GM12878 (cell line): ENCODE measurements at regions not wholly inside any gene's neighbourhood (a gene's known extent, or its start where the extent isn't known, plus 50 kb on each side); places are given as distances from the start of the nearest gene placed in this dataset.

Experiments used
- ATAC-seq: fragments of 200-7000 bp; cut with Tn5 transposase; 3 replicates; pipeline ENCODE4 v1.9.1; 2020; ENCODE audit warnings: mild to moderate bottlenecking, moderate library complexity
- BruUV-seq: library from RNA; stranded (reverse); fragments of 400-500 nt; replicated peaks from 2 replicates; lab custom pipeline; 2021; lab: Mats Ljungman, UMichigan
- CTCF ChIA-PET: fragments of 300-600 bp; sonication (Branson Sonifier 250); formaldehyde crosslinking; extraction: SDS; loops from one replicate; lab custom pipeline; 2021; ENCODE audit warnings: inconsistent platforms; lab: Yijun Ruan, JAX
- POLR2A ChIA-PET: fragments of 350-600 bp; formaldehyde crosslinking; extraction: SDS; loops from one replicate; lab custom pipeline; 2021; ENCODE audit warnings: inconsistent platforms; lab: Charles Lee
- RAD21 ChIA-PET: fragments of 300-600 bp; sonication (Branson Sonifier 250); formaldehyde crosslinking; loops from one replicate; lab custom pipeline; 2023; ENCODE audit warnings: antibody characterized with exemption; ENCODE audit not compliant: unreplicated experiment; lab: Charles Lee
- SMC1A ChIA-PET: fragments of 300-600 bp; sonication (Branson Sonifier 250); formaldehyde crosslinking; loops from one replicate; lab custom pipeline; 2023; ENCODE audit not compliant: unreplicated experiment, uncharacterized antibody; lab: Charles Lee
- DNase-seq: peaks from one replicate; pipeline ENCODE4 v3.0.0-alpha.2; 2011; ENCODE audit warnings: low read depth, low spot score
- FAIRE-seq: peaks from 3 replicates; lab custom pipeline; 2011; peaks lifted over from hg19 to GRCh38; lab: Jason Lieb, UNC
- H2AFZ ChIP-seq: 2 replicates; pipeline ENCODE4 v1.6.0; 2011; ENCODE audit warnings: low read depth, low read length, control low read depth; ENCODE audit not compliant: control insufficient read depth
- H3K27ac ChIP-seq: 2 replicates; pipeline ENCODE4 v1.5.1; 2011; ENCODE audit warnings: control low read depth; ENCODE audit not compliant: control insufficient read depth, insufficient read depth
- H3K27me3 ChIP-seq, 2 experiments: replicated peaks in 1 of 2; 2 replicates each; pipeline versions ENCODE4 v1.6.0 to v1.6.1; 2011; ENCODE audit warnings: low read length in 1 of 2; ENCODE audit not compliant: control insufficient read depth in 2 of 2, insufficient read depth in 2 of 2
- H3K36me3 ChIP-seq, 2 experiments: 2 replicates each; pipeline ENCODE4 v1.5.1; 2011; ENCODE audit warnings: low read length in 1 of 2; ENCODE audit not compliant: control insufficient read depth in 2 of 2, insufficient read depth in 2 of 2
- H3K4me1 ChIP-seq: 2 replicates; pipeline ENCODE4 v1.6.1; 2011; ENCODE audit warnings: mild to moderate bottlenecking, low read length, moderate library complexity, mixed read lengths; ENCODE audit not compliant: control insufficient read depth, insufficient read depth
- H3K4me2 ChIP-seq: 2 replicates; pipeline ENCODE4 v1.6.0; 2011; ENCODE audit warnings: control low read depth; ENCODE audit not compliant: control insufficient read depth, insufficient read depth
- H3K4me3 ChIP-seq: fragments of 200-600 bp; sonication (generic); 2 replicates; pipeline ENCODE4 v1.5.1; 2016
- H3K79me2 ChIP-seq: 2 replicates; pipeline ENCODE4 v1.6.0; 2011; ENCODE audit warnings: low read length; ENCODE audit not compliant: control insufficient read depth, insufficient read depth
- H3K9ac ChIP-seq: 2 replicates; pipeline ENCODE4 v1.8.0; 2011; ENCODE audit warnings: low read length, control low read depth, mixed read lengths; ENCODE audit not compliant: control insufficient read depth, insufficient read depth
- H3K9me3 ChIP-seq: replicated peaks from 3 replicates; pipeline ENCODE4 v1.5.1; 2011; ENCODE audit warnings: mild to moderate bottlenecking, low read length; ENCODE audit not compliant: control insufficient read depth, insufficient read depth
- H4K20me1 ChIP-seq: 2 replicates; pipeline ENCODE4 v1.6.0; 2011; ENCODE audit not compliant: control insufficient read depth, insufficient read depth
- BCL11A ChIP-seq: IDR thresholded peaks from 2 replicates; pipeline ENCODE4 v1.6.1; 2011; ENCODE audit warnings: low read depth, low read length
- CBX3 ChIP-seq: fragments of 200-600 bp; sonication (generic); IDR thresholded peaks from 2 replicates; pipeline ENCODE4 v1.6.1; 2016; ENCODE audit warnings: low read depth, borderline replicate concordance
- CBX5 ChIP-seq: sonication (generic); IDR thresholded peaks from 2 replicates; pipeline ENCODE4 v1.6.1; 2016; ENCODE audit warnings: low read depth, moderate library complexity, mild to moderate bottlenecking, inconsistent platforms
- EGR1 ChIP-seq, 2 experiments: IDR thresholded peaks; 1 replicate in 1 of 2; 2 replicates in 1 of 2; pipeline ENCODE4 v1.6.1; 2011 to 2012; ENCODE audit warnings: low read depth in 2 of 2, low read length in 2 of 2, borderline replicate concordance in 1 of 2, mild to moderate bottlenecking in 1 of 2, moderate library complexity in 1 of 2
- ESRRA ChIP-seq: IDR thresholded peaks from 2 replicates; pipeline ENCODE4 v1.6.1; 2012; ENCODE audit warnings: mild to moderate bottlenecking, low read length, improper control_type of control experiment
- KLF5 ChIP-seq: fragments of 450-650 bp; IDR thresholded peaks from 2 replicates; pipeline ENCODE4 v1.6.1; 2014; ENCODE audit warnings: mild to moderate bottlenecking; ENCODE audit not compliant: partially characterized antibody
- NFIC ChIP-seq: IDR thresholded peaks from 2 replicates; pipeline ENCODE4 v1.6.1; 2012; ENCODE audit warnings: low read depth, mild to moderate bottlenecking, inconsistent platforms, low read length, moderate library complexity
- NR2C2 ChIP-seq: IDR thresholded peaks from 2 replicates; pipeline ENCODE4 v1.6.1; 2011; ENCODE audit warnings: borderline replicate concordance, low read depth; ENCODE audit not compliant: control insufficient read depth, insufficient read length
- NR2F1 ChIP-seq: fragments of 450-650 bp; conservative IDR thresholded peaks from 2 replicates; pipeline ENCODE4 v1.6.1; 2017; ENCODE audit warnings: mild to moderate bottlenecking
- POLR2AphosphoS2 ChIP-seq: IDR thresholded peaks from 2 replicates; pipeline ENCODE4 v1.6.1; 2011; ENCODE audit warnings: low read depth, mild to moderate bottlenecking, low read length, improper control_type of control experiment, moderate library complexity
- SIN3A ChIP-seq: IDR thresholded peaks from 2 replicates; pipeline ENCODE4 v1.6.1; 2012; ENCODE audit warnings: low read depth, low read length, improper control_type of control experiment
- SIX5 ChIP-seq: IDR thresholded peaks from 2 replicates; pipeline ENCODE4 v1.6.1; 2011; ENCODE audit warnings: mild to moderate bottlenecking, low read depth, low read length, moderate library complexity; ENCODE audit not compliant: severe bottlenecking
- SMARCA5 ChIP-seq: fragments of 450-650 bp; IDR thresholded peaks from 2 replicates; pipeline ENCODE4 v1.6.1; 2017; ENCODE audit warnings: mild to moderate bottlenecking
- USF1 ChIP-seq: IDR thresholded peaks from 2 replicates; pipeline ENCODE4 v1.6.1; 2011; ENCODE audit warnings: borderline replicate concordance, low read depth, mild to moderate bottlenecking, moderate library complexity, mixed read lengths, low read length; ENCODE audit not compliant: insufficient read depth; ENCODE audit errors: extremely low read length
- ZNF217 ChIP-seq: fragments of 450-650 bp; IDR thresholded peaks from 2 replicates; pipeline ENCODE4 v1.6.1; 2017; ENCODE audit warnings: antibody characterized with exemption, mild to moderate bottlenecking
- ZNF274 ChIP-seq: IDR thresholded peaks from one replicate; pipeline ENCODE4 v1.8.0; 2011; ENCODE audit not compliant: insufficient read length, insufficient read depth
- WGBS: methylation state at CpG from one replicate; pipeline ENCODE4 v1.1.6; 2016; ENCODE audit warnings: low lambda C conversion rate; ENCODE audit not compliant: insufficient replicate concordance, insufficient coverage; ENCODE audit errors: missing lambda C conversion rate; 5-methylcytosine and 5-hydroxymethylcytosine counted together
- in situ Hi-C: fragments of 300-500 bp; cut with MboI; formaldehyde crosslinking; loops from 9 replicates; pipeline ENCODE4 v1.14.3; 2018; ENCODE audit warnings: mixed read lengths
- intact Hi-C: fragments of 100-400 bp; cut with micrococcal nuclease; formaldehyde crosslinking; loops from one replicate; pipeline ENCODE4 v1.14.2; 2022; ENCODE audit not compliant: unreplicated experiment

- DNase-seq (no peak), FAIRE-seq (no peak), ATAC-seq (no peak)
- no peaks in the 10 kb centered on the region for H3K79me2 ChIP-seq
- RAD21 ChIA-PET, result interaction anchor here (1.0 to 1.4 kb wide), 2 partner anchors 309 to 476 kb away, joined by 3 to 4 read pairs; no protein-coding TSS in a partner anchor
- H3K27ac ChIP-seq, result no peak overlapping the region
- 2% methylated on average over 7 of the region's 7 CpGs for WGBS
- H3K27me3 ChIP-seq, result no peaks in the 10 kb centered on the region; a peak in 1 of 4 replicates
- SMC1A ChIA-PET, result interaction anchor here (0.6 to 2.9 kb wide), 3 partner anchors 173 to 480 kb away, joined by 4 to 10 read pairs (median 4); no protein-coding TSS in a partner anchor
- no peak overlapping the region for H3K9ac ChIP-seq
- intact Hi-C loops (loop anchor here (5.0 kb wide), 4 partner anchors 303 to 1273 kb away; partner anchors contain the start of gene SNX10), in situ Hi-C loops (loop anchor here (5.0 to 10.0 kb wide), 4 partner anchors 308 to 775 kb away; no protein-coding TSS in a partner anchor)
- H4K20me1 ChIP-seq, result no peaks in the 10 kb centered on the region
- CTCF ChIA-PET, result interaction anchor here (1.2 to 9.8 kb wide), 2 partner anchors 171 to 479 kb away, joined by 3 to 264 read pairs; no protein-coding TSS in a partner anchor
- H3K9me3 ChIP-seq, result no peaks in the 10 kb centered on the region
- no peak overlapping the region for H3K4me3 ChIP-seq
- H3K36me3 ChIP-seq, result no peaks in the 10 kb centered on the region
- no peak overlapping the region for H2AFZ ChIP-seq
- no TSS peak for BruUV-seq
- peaks cover 15% of the 10 kb centered on the region for H3K4me1 ChIP-seq
- TF ChIP-seq CBX5 (no peak), SIX5 (no peak), ZNF217 (no peak), ZNF274 (no peak), POLR2AphosphoS2 (no peak), BCL11A (no peak), KLF5 (no peak), CBX3 (no peak), SMARCA5 (no peak), NFIC (no peak), NR2C2 (no peak), SIN3A (no peak), NR2F1 (no peak), ESRRA (no peak), EGR1 (IDR thresholded peaks at IDR 0.05; ENCODE audit: borderline replicate concordance in 1 of 2, low read depth in 2 of 2, low read length in 2 of 2) (no peak), USF1 (no peak)
- POLR2A ChIA-PET, result no interaction called here
- H3K4me2 ChIP-seq, result no peak overlapping the region
These were observed 262.2 kb upstream of the NFE2L3 start for GRCh38 chr7:25889765-25890164.
